SK-N-MC (cell line): ENCODE measurements at regions not wholly inside any gene's neighbourhood (a gene's known extent, or its start where the extent isn't known, plus 50 kb on each side); places are given as distances from the start of the nearest gene placed in this dataset.
A peak's percentile ranks its signal among the peaks of the same experiment; 100 is the strongest.

Experiments
- DNase-seq: peaks from one replicate; pipeline ENCODE4 v3.0.0-alpha.2; 2011; ENCODE audit warnings: low read depth, low spot score
- H3K27ac ChIP-seq: fragments of 200-600 bp; sonication (generic); 2 replicates; pipeline ENCODE4 v1.5.1; 2016; ENCODE audit warnings: mixed run types
- H3K36me3 ChIP-seq: fragments of 200-600 bp; sonication (generic); 2 replicates; pipeline ENCODE4 v1.6.1; 2017; ENCODE audit warnings: antibody characterized with exemption, low read length, mixed read lengths; ENCODE audit not compliant: insufficient read depth
- H3K4me3 ChIP-seq: fragments of 200-600 bp; sonication (generic); 2 replicates; pipeline ENCODE4 v1.5.1; 2016
- H3K9ac ChIP-seq: fragments of 200-600 bp; sonication (generic); 2 replicates; pipeline ENCODE4 v1.8.0; 2017; ENCODE audit warnings: mixed run types, mixed read lengths; ENCODE audit not compliant: insufficient read length
- H3K9me3 ChIP-seq: fragments of 200-600 bp; sonication (generic); 2 replicates; pipeline ENCODE4 v1.6.1; 2017; ENCODE audit warnings: low read depth, mild to moderate bottlenecking, antibody characterized with exemption, low read length, moderate library complexity, mixed read lengths
- EZH2 ChIP-seq: fragments of 200-600 bp; sonication (generic); IDR thresholded peaks from one replicate; pipeline ENCODE4 v1.6.1; 2017; ENCODE audit warnings: antibody characterized with exemption
- FOXP2 ChIP-seq: optimal IDR thresholded peaks from 2 replicates; pipeline ENCODE3; 2011; ENCODE audit warnings: mild to moderate bottlenecking, moderate library complexity; ENCODE audit not compliant: insufficient read depth; ENCODE audit errors: extremely low read length, control extremely low read depth
- POLR2AphosphoS5 ChIP-seq: IDR thresholded peaks from 2 replicates; pipeline ENCODE4 v1.6.1; 2012; ENCODE audit warnings: mild to moderate bottlenecking, low read depth, low read length, borderline replicate concordance

DNA sequence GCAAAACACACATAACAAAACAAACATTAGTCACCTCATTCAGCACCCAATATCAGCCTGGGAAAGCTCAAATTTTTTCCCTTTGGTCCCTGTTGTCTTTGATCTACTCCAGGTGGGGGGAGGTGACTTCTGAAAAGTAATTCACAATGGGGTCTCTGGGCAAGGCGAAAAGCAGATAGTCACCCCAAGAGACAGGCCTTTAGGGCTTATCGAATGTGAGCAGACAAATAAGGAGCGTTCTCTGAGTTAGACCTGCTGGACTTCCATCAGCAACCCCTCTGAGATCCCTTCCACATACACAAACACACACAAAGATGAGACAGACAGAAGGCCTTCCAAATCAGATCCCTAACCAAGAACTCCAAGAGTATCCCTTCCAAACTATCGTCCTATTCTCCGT, 171.0 kb upstream of the SMAD3 start:
- Histone ChIP-seq H3K4me3 (peak overlapping the region; percentile 73), H3K36me3 (no peaks in the 10 kb centered on the region), H3K9me3 (peaks cover 4% of the 10 kb centered on the region; the same call in 1 of the 2 replicates), H3K27ac (peak overlapping the region; percentile 98), H3K9ac (peak overlapping the region; percentile 68)
- DNase-seq = no peak
- TF ChIP-seq FOXP2 (no peak), POLR2AphosphoS5 (no peak), EZH2 (no peak)

DNA sequence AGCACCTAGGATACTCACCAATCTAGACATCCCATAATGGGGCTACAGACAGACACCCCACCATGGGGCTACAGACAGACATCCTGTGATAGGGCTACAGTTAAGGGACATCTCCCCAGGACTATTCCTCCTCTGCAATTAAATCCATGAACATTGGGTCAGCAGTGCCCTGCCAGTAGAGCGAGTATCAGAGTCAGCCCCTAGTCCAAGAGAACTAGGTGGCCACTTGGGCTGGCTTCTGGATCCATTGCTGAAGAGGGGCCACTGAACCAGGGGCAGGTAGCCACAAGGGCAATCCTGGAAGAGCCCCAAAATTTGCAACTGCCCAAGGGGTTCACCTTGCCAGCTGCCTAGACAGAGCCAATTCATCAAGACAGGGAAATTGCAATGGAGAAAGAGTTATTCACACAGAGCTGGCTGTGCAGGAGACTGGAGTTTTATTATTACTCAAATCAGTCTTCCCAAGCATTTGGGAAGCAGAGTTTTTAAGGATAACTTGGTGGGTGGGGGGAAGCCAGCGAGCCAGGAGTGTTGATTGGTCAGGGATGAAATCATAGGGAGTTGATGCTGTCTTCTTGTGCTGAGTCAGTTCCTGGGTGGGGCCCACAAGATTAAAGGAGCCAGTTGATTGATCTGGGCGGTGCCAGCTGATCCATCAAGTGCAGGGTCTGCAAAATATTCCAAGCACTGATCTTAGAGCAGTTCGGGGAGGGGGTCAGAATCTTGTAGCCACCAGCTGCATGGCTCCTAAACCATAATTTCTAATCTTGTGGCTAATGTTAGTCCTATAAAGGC, 170.2 kb upstream of the SMAD3 start:
- no peak for TF ChIP-seq EZH2
- TF ChIP-seq FOXP2 = no peak
- TF ChIP-seq POLR2AphosphoS5 = peak; percentile 35; the same call in 1 of the 2 replicates
- H3K4me3 ChIP-seq = peak overlapping the region; percentile 73

GRCh38 chr15:66895794-66896453, 169.5 kb upstream of the SMAD3 start:
- DNase-seq = no peak
- Histone ChIP-seq H3K4me3 (peak overlapping the region; percentile 73; the same call in 1 of the 2 replicates), H3K9me3 (no peaks in the 10 kb centered on the region), H3K9ac (peak overlapping the region; percentile 29), H3K36me3 (no peaks in the 10 kb centered on the region), H3K27ac (peak overlapping the region; percentile 83)
- TF ChIP-seq POLR2AphosphoS5 (no peak), FOXP2 (no peak), EZH2 (no peak)

More for the DNA sequence above, 170.2 kb upstream of the SMAD3 start:
- no peak for DNase-seq
- Histone ChIP-seq H3K9me3 (peaks cover 4% of the 10 kb centered on the region; the same call in 1 of the 2 replicates), H3K27ac (peak overlapping the region; percentile 98), H3K9ac (peak overlapping the region; percentile 68), H3K36me3 (no peaks in the 10 kb centered on the region)

DNA sequence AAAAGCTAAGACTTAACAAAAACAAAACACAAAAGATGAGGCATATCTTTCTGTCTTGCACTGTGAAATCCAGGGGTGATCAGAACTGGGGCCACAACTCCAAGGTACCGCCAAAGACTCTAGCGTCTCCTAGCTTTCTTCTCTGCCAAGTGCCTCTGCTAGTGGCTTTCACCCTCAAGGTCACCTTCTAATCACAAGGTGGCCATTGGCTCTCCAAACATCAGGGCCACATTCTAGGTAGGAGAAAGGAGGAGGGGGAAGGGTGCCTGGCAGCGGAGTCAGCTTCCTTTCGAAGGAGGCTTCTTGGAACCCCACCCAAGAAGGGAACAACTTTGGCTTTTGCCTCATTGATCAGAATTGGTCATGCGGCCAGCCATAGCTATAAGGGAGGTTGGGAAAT, 168.8 kb upstream of the SMAD3 start:
- TF ChIP-seq FOXP2 = no peak
- no peak for TF ChIP-seq POLR2AphosphoS5
- no peak for TF ChIP-seq EZH2
- H3K27ac ChIP-seq = peak overlapping the region; percentile 83
- no peak for DNase-seq
- H3K4me3 ChIP-seq = no peak overlapping the region
- H3K9ac ChIP-seq = no peak overlapping the region
- H3K9me3 ChIP-seq = no peaks in the 10 kb centered on the region
- no peaks in the 10 kb centered on the region for H3K36me3 ChIP-seq

DNA sequence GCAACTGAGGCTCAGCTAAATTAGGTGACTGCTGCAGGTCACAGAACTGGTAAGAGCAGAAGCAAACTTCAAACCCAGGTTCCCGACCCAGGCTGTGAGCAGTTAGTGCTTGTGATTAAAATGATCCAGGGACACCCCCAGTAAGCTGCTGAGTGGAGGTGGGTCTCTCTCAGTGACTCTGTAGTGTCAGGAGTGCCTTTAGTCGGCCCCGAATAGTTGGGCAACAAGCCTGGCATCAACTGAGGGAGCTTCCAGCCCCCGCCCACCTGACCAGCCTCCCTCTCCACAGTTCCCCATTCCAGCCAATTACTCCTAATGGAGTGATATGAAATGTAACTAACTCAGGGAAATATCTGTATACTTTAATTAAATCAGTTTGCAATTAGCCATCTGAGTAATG, 168.0 kb upstream of the SMAD3 start:
- 0 out of 2 replicates have a peak overlapping the region, but pooled peaks have one; percentile 33 for H3K27ac ChIP-seq
- H3K9me3 ChIP-seq = no peaks in the 10 kb centered on the region
- DNase-seq = no peak
- H3K9ac ChIP-seq = no peak overlapping the region
- no peak overlapping the region for H3K4me3 ChIP-seq
- TF ChIP-seq EZH2 (no peak), POLR2AphosphoS5 (no peak), FOXP2 (no peak)
- H3K36me3 ChIP-seq = no peaks in the 10 kb centered on the region

DNA sequence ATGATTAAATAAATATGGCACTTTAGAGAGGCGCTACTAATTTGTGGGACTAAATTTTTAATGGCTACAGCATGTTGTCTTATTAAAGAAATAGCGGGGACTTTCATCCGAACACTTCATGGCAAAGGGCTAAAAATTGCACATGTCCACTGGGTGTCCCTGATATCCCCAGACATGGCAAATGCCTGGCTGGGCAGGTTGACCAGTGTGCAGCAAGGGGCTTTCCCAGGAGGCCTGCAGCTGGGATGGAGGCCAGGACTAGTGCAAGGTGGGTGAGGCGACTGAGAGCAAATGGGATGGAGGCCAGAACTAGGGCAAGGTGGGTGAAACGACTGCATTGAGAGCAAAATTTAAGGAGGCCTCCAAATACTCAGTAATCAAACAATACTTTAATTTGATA, 167.4 kb upstream of the SMAD3 start:
- DNase-seq = no peak
- no peaks in the 10 kb centered on the region for H3K36me3 ChIP-seq
- no peak overlapping the region for H3K9ac ChIP-seq
- no peaks in the 10 kb centered on the region for H3K9me3 ChIP-seq
- TF ChIP-seq EZH2 (no peak), FOXP2 (no peak), POLR2AphosphoS5 (no peak)
- no peak overlapping the region for H3K4me3 ChIP-seq
- peak overlapping the region; percentile 33; the same call in 1 of the 2 replicates for H3K27ac ChIP-seq

GRCh38 chr15:66898656-66899386, 166.6 kb upstream of the SMAD3 start:
- Histone ChIP-seq H3K9ac (no peak overlapping the region), H3K4me3 (no peak overlapping the region), H3K9me3 (no peaks in the 10 kb centered on the region), H3K36me3 (no peaks in the 10 kb centered on the region), H3K27ac (peak overlapping the region; percentile 33; the same call in 1 of the 2 replicates)
- TF ChIP-seq POLR2AphosphoS5 (no peak), EZH2 (no peak), FOXP2 (no peak)
- DNase-seq = no peak
